Activated CD4-positive, CD25-positive, alpha-beta regulatory T cell treated with anti-CD3 and anti-CD28 coated beads, Interleukin-2, amount 50 U/mL, for 16 hours (primary cell): ENCODE measurements at regions not wholly inside any gene's neighbourhood (a gene's known extent, or its start where the extent isn't known, plus 50 kb on each side); places are given as distances from the start of the nearest gene placed in this dataset.
"Not testable (repeated sequence)": the region's sequence is repeated elsewhere in the genome, so short reads cannot be mapped to it uniquely, and the experiment has no call there.

Source experiments
- DNase-seq: peaks from one replicate; pipeline ENCODE4 v3.0.0-alpha.2; 2020; ENCODE audit warnings: low read depth, low spot score

- DNase-seq, result no peak
These were observed 345.3 kb upstream of the NCAM1 start for GRCh38 chr11:112615891-112616290.

GRCh38 chr11:112616327-112617097 is 344.7 kb upstream of the NCAM1 start:
- no peak for DNase-seq

- no peak for DNase-seq
These were observed 344.2 kb upstream of the NCAM1 start for GRCh38 chr11:112617098-112617425.

GRCh38 chr11:112617977-112618826 is 343.0 kb upstream of the NCAM1 start:
- no peak for DNase-seq

- no peak for DNase-seq
These were observed 342.1 kb upstream of the NCAM1 start for GRCh38 chr11:112619106-112619505.

- no peak for DNase-seq
These were observed 340.4 kb upstream of the NCAM1 start for GRCh38 chr11:112620621-112621394.

GRCh38 chr11:112623057-112623456 is 338.2 kb upstream of the NCAM1 start:
- DNase-seq, result no peak

- DNase-seq, result no peak
These were observed 336.8 kb upstream of the NCAM1 start for GRCh38 chr11:112624431-112624830.

- DNase-seq, result not testable (repeated sequence)
These were observed 336.2 kb upstream of the NCAM1 start for GRCh38 chr11:112624971-112625370.

GRCh38 chr11:112625814-112626213 is 335.4 kb upstream of the NCAM1 start:
- DNase-seq, result no peak

- no peak for DNase-seq
These were observed 334.5 kb upstream of the NCAM1 start for GRCh38 chr11:112626731-112627130.

- DNase-seq, result no peak
These were observed 333.6 kb upstream of the NCAM1 start for GRCh38 chr11:112627588-112628045.

- DNase-seq, result no peak
These were observed 332.5 kb upstream of the NCAM1 start for GRCh38 chr11:112628676-112629075.

- no peak for DNase-seq
These were observed 330.7 kb upstream of the NCAM1 start for GRCh38 chr11:112630496-112630895.

- DNase-seq, result no peak
These were observed 329.9 kb upstream of the NCAM1 start for GRCh38 chr11:112631333-112631732.

- DNase-seq, result no peak
These were observed 328.2 kb upstream of the NCAM1 start for GRCh38 chr11:112632866-112633505.

GRCh38 chr11:112634551-112634950 is 326.7 kb upstream of the NCAM1 start:
- no peak for DNase-seq

GRCh38 chr11:112634995-112635737 is 326.1 kb upstream of the NCAM1 start:
- DNase-seq, result no peak

- DNase-seq, result no peak
These were observed 324.1 kb upstream of the NCAM1 start for GRCh38 chr11:112637076-112637475.

GRCh38 chr11:112637876-112638275 is 323.3 kb upstream of the NCAM1 start:
- no peak for DNase-seq

GRCh38 chr11:112639469-112639868 is 321.8 kb upstream of the NCAM1 start:
- no peak for DNase-seq
